IPS-15b (cell line): ENCODE measurements at regions not wholly inside any gene's neighbourhood (a gene's known extent, or its start where the extent isn't known, plus 50 kb on each side); places are given as distances from the start of the nearest gene placed in this dataset.
"Not testable (repeated sequence)": the region's sequence is repeated elsewhere in the genome, so short reads cannot be mapped to it uniquely, and the experiment has no call there.

Experiments
- H3K27me3 ChIP-seq: one replicate; pipeline ENCODE4 v1.6.1; 2013; ENCODE audit warnings: low read length; ENCODE audit not compliant: control insufficient read depth, insufficient read depth
- H3K36me3 ChIP-seq: one replicate; pipeline ENCODE4 v1.6.1; 2013; ENCODE audit warnings: low read length; ENCODE audit not compliant: control insufficient read depth, insufficient read depth
- H3K4me1 ChIP-seq: one replicate; pipeline ENCODE4 v1.6.1; 2013; ENCODE audit warnings: mild to moderate bottlenecking, low read length; ENCODE audit not compliant: control insufficient read depth, insufficient read depth
- H3K4me3 ChIP-seq: one replicate; pipeline ENCODE4 v1.5.1; 2013; ENCODE audit warnings: low read depth, low read length
- H3K9ac ChIP-seq: one replicate; pipeline ENCODE4 v1.6.1; 2013; ENCODE audit warnings: low read depth, mild to moderate bottlenecking, low read length
- H3K9me3 ChIP-seq: one replicate; pipeline ENCODE4 v1.6.1; 2013; ENCODE audit warnings: mild to moderate bottlenecking, low read length; ENCODE audit not compliant: control insufficient read depth, insufficient read depth

DNA sequence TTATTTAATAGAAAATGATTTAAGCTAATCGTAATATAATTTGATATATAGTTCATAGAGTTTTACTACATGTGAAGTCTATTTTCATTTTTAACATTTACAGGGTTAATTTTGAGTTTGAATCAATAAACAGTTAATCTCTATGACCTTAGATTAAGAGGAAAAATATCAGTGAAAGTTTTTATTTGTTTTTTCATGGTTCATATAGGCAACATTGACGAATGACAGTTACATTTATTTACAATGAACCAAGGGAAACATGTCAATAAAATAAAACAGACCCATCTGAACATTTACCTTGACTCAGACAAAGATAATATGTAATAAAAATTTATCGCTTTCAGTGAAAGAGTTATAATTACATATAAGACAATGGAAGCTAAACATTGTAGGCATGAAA lies 346.6 kb upstream of the SLITRK5 start:
- Histone ChIP-seq H3K36me3 (no peaks in the 10 kb centered on the region), H3K9me3 (no peaks in the 10 kb centered on the region), H3K27me3 (no peaks in the 10 kb centered on the region), H3K9ac (no peak overlapping the region), H3K4me3 (no peak overlapping the region), H3K4me1 (no peaks in the 10 kb centered on the region)

- Histone ChIP-seq H3K4me1 (no peaks in the 10 kb centered on the region), H3K36me3 (no peaks in the 10 kb centered on the region), H3K4me3 (no peak overlapping the region), H3K27me3 (no peaks in the 10 kb centered on the region), H3K9ac (no peak overlapping the region), H3K9me3 (no peaks in the 10 kb centered on the region)
Measured at GRCh38 chr13:87331178-87331577, 340.0 kb upstream of the SLITRK5 start.

DNA sequence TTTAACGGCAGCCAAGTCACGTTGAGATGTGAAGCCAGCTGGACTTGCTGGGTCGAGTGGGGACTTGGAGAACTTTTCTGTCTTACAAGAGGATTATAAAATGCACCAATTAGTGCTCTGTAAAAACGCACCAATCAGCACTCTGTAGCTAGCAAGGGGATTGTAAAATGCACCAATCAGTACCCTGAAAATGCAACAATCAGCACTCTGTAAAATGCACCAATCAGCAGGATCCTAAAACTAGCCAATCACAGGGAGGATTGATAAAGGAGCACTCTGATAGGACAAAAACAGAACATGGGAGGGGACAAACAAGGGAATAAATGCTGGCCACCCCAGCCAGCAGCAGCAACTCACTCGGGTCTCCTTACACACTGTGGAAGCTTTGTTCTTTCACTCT lies 337.6 kb upstream of the SLITRK5 start:
- no peaks in the 10 kb centered on the region for H3K36me3 ChIP-seq

DNA sequence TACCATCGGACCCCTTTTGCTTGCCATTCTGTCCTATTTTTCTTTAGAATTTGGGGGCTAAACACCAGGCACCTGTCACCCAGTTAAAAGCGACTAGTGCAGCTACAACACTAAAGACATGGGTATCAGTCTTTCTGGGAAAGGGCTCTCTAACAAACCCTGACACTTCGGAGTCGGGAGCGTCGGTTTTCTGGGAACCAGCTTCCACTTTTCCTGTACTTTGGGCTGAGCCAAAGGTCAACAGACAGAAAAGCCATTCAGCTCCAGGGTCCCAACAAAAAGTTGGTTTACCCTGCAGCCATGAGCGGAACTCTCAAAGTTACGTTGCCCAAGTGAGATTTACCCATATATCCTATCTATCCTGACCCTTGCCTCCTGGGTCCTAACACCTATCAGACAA lies 337.0 kb upstream of the SLITRK5 start:
- Histone ChIP-seq H3K9me3 (no peaks in the 10 kb centered on the region), H3K9ac (no peak overlapping the region), H3K4me1 (no peaks in the 10 kb centered on the region), H3K4me3 (no peak overlapping the region), H3K27me3 (no peaks in the 10 kb centered on the region), H3K36me3 (no peaks in the 10 kb centered on the region)

More for the DNA sequence above, 337.6 kb upstream of the SLITRK5 start:
- no peaks in the 10 kb centered on the region for H3K4me1 ChIP-seq
- no peaks in the 10 kb centered on the region for H3K9me3 ChIP-seq
- H3K9ac ChIP-seq: no peak overlapping the region
- no peaks in the 10 kb centered on the region for H3K27me3 ChIP-seq
- no peak overlapping the region for H3K4me3 ChIP-seq

- H3K4me3 ChIP-seq, H3K9me3 ChIP-seq, H3K9ac ChIP-seq, H3K27me3 ChIP-seq, H3K36me3 ChIP-seq, H3K4me1 ChIP-seq: not testable (repeated sequence)
Measured at GRCh38 chr13:87336346-87336889, 334.8 kb upstream of the SLITRK5 start.

DNA sequence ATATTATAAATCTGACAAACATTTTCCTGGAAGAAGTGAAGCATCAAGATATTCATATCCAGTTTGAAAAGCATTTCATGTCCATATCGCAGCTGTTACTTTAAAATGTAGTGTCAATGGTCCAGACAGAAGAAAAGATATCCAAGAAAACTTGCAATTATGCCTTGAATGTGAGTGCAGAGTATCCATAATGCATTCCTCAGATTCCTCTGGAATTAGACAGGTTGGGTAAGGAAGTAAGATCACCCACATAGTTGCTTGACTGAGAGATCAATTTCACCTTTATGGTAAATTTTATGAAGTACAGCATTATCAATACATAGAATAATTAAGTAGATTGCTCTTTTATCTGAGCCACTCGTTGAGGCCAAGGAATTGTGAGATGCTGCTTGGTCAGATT lies 327.0 kb upstream of the SLITRK5 start:
- Histone ChIP-seq H3K4me3 (no peak overlapping the region), H3K9me3 (no peaks in the 10 kb centered on the region), H3K4me1 (no peaks in the 10 kb centered on the region), H3K36me3 (no peaks in the 10 kb centered on the region), H3K27me3 (no peaks in the 10 kb centered on the region), H3K9ac (no peak overlapping the region)

DNA sequence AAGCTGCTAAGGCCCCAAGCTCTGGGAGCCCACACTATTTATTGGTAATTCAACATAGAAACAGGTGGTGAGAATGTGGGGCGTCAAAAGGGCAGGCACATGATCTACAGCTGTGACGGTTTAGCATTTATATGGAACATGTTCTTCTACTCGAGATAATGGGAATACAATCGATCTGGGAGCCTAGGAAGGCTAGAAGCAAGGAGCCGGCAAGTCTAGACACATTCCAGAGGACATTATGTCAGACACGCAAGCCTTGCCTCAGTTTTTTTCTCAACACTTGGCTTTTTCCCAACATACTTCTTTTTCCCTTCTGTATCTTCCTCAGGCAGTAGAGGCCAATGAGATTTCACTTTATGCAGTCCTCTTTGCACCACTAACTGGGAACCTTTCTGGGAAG lies 315.7 kb upstream of the SLITRK5 start:
- Histone ChIP-seq H3K4me1 (no peaks in the 10 kb centered on the region), H3K4me3 (no peak overlapping the region), H3K9me3 (no peaks in the 10 kb centered on the region), H3K27me3 (no peaks in the 10 kb centered on the region), H3K36me3 (no peaks in the 10 kb centered on the region), H3K9ac (no peak overlapping the region)

- Histone ChIP-seq H3K4me1 (no peaks in the 10 kb centered on the region), H3K9ac (no peak overlapping the region), H3K27me3 (no peaks in the 10 kb centered on the region), H3K36me3 (no peaks in the 10 kb centered on the region), H3K9me3 (no peaks in the 10 kb centered on the region), H3K4me3 (no peak overlapping the region)
Measured at GRCh38 chr13:87356314-87356713, 314.9 kb upstream of the SLITRK5 start.

- Histone ChIP-seq H3K4me3 (no peak overlapping the region), H3K9ac (no peak overlapping the region), H3K9me3 (no peaks in the 10 kb centered on the region), H3K4me1 (no peaks in the 10 kb centered on the region), H3K27me3 (no peaks in the 10 kb centered on the region), H3K36me3 (no peaks in the 10 kb centered on the region)
Measured at GRCh38 chr13:87358319-87358718, 312.9 kb upstream of the SLITRK5 start.

DNA sequence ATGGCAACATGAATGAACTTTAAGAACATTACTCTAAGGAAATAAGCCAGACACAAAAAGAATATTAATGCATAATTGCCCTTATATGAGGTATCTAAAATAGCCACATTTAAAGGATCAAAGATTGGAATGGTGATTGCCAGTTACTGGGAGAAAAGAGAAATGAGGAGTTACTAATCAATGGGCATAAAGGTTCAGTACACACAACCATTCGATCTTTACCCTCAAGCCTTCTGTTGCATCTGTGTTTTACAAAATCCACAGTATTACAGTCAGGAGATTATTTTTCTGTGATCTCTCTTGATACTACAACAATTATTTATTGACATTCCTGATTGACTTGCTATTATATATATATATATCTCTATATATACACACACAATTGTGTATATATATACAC lies 310.0 kb upstream of the SLITRK5 start:
- Histone ChIP-seq H3K36me3 (no peaks in the 10 kb centered on the region), H3K9ac (no peak overlapping the region), H3K9me3 (no peaks in the 10 kb centered on the region), H3K27me3 (no peaks in the 10 kb centered on the region), H3K4me1 (no peaks in the 10 kb centered on the region), H3K4me3 (no peak overlapping the region)

- H3K4me1 ChIP-seq: no peaks in the 10 kb centered on the region
- no peaks in the 10 kb centered on the region for H3K36me3 ChIP-seq
- H3K9me3 ChIP-seq: no peaks in the 10 kb centered on the region
- no peak overlapping the region for H3K9ac ChIP-seq
- H3K27me3 ChIP-seq: no peaks in the 10 kb centered on the region
- H3K4me3 ChIP-seq: no peak overlapping the region
Measured at GRCh38 chr13:87368639-87369038, 302.5 kb upstream of the SLITRK5 start.

- no peaks in the 10 kb centered on the region for H3K36me3 ChIP-seq
- no peaks in the 10 kb centered on the region for H3K4me1 ChIP-seq
- H3K9ac ChIP-seq: no peak overlapping the region
- H3K27me3 ChIP-seq: no peaks in the 10 kb centered on the region
- no peak overlapping the region for H3K4me3 ChIP-seq
- no peaks in the 10 kb centered on the region for H3K9me3 ChIP-seq
Measured at GRCh38 chr13:87376081-87376480, 295.1 kb upstream of the SLITRK5 start.

DNA sequence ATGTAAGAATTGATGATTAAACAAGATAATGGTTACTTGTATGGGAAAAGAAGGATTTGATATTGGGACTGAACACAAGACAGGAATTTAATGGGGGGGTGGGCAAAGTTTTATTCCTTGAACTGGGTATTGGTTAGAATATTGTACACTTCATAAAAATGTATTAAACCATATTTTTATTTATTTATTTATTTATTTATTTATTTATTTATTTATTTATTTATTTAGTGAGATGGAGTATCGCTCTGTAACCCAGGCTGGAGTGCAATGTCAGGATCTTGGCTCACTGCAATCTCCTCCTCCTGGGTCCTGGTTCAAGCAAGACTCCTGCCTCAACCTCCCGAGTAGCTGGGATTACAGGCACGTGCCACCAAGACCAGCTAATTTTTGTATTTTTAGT lies 287.1 kb upstream of the SLITRK5 start:
- Histone ChIP-seq H3K9ac (no peak overlapping the region), H3K9me3 (no peaks in the 10 kb centered on the region), H3K4me3 (no peak overlapping the region), H3K27me3 (no peaks in the 10 kb centered on the region), H3K4me1 (no peaks in the 10 kb centered on the region), H3K36me3 (no peaks in the 10 kb centered on the region)
